Duodenal mucosa (tissue), 2 donors: ENCODE measurements at regions not wholly inside any gene's neighbourhood (a gene's known extent, or its start where the extent isn't known, plus 50 kb on each side); places are given as distances from the start of the nearest gene placed in this dataset.

ENCODE experiments used
- H3K27ac ChIP-seq: one replicate; pipeline ENCODE4 v1.7.0; 2013; ENCODE audit warnings: low read depth, low read length
- H3K27me3 ChIP-seq, 2 donors: one replicate each; pipeline ENCODE4 v1.7.0; 2013; ENCODE audit warnings: low read length in 2 of 2, control low read depth in 1 of 2; ENCODE audit not compliant: insufficient read depth in 2 of 2, control insufficient read depth in 1 of 2
- H3K36me3 ChIP-seq, 2 donors: one replicate each; pipeline ENCODE4 v1.7.0; 2013; ENCODE audit warnings: low read length in 2 of 2, control low read depth in 1 of 2; ENCODE audit not compliant: insufficient read depth in 2 of 2, control insufficient read depth in 1 of 2
- H3K4me1 ChIP-seq, 2 donors: one replicate each; pipeline ENCODE4 v1.7.0; 2013; ENCODE audit warnings: low read length in 2 of 2, control low read depth in 1 of 2; ENCODE audit not compliant: insufficient read depth in 2 of 2, control insufficient read depth in 1 of 2
- H3K4me3 ChIP-seq, 2 donors: one replicate each; pipeline ENCODE4 v1.7.0; 2013; ENCODE audit warnings: low read length in 2 of 2, low read depth in 1 of 2
- H3K9ac ChIP-seq, 2 donors: one replicate each; pipeline ENCODE4 v1.7.0; 2013; ENCODE audit warnings: low read length in 2 of 2, low read depth in 1 of 2
- H3K9me3 ChIP-seq, 2 donors: one replicate each; pipeline ENCODE4 v1.7.0; 2013; ENCODE audit warnings: low read length in 2 of 2, control low read depth in 1 of 2; ENCODE audit not compliant: control insufficient read depth in 1 of 2

DNA sequence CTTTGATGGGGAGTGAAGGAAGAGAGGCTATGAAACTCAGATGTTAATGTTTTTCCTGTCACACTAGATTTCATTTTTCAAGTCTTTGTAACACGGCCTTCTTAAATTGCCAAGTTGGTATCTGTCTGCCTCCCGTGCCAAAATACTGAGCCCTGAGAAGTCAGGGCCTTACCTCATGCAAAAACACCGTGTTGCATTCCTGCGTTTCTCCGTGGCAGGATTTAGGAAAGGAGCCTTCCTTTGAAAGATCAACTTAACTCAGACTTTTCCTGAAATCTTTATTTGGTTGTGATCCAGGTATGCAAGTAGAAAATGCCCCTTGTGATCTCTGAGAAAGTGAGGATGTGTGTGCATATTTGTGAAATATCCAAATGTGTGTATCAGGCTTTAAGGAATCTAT is 1291.0 kb upstream of the SLC10A2 start:
- peaks cover 0 to 1% of the 10 kb centered on the region in 2 donors for H3K9me3 ChIP-seq
- H3K36me3 ChIP-seq, result no peaks in the 10 kb centered on the region
- H3K4me1 ChIP-seq, result no peaks in the 10 kb centered on the region
- no peak overlapping the region for H3K4me3 ChIP-seq
- H3K27ac ChIP-seq, result no peak overlapping the region
- no peaks in the 10 kb centered on the region for H3K27me3 ChIP-seq
- no peak overlapping the region for H3K9ac ChIP-seq

DNA sequence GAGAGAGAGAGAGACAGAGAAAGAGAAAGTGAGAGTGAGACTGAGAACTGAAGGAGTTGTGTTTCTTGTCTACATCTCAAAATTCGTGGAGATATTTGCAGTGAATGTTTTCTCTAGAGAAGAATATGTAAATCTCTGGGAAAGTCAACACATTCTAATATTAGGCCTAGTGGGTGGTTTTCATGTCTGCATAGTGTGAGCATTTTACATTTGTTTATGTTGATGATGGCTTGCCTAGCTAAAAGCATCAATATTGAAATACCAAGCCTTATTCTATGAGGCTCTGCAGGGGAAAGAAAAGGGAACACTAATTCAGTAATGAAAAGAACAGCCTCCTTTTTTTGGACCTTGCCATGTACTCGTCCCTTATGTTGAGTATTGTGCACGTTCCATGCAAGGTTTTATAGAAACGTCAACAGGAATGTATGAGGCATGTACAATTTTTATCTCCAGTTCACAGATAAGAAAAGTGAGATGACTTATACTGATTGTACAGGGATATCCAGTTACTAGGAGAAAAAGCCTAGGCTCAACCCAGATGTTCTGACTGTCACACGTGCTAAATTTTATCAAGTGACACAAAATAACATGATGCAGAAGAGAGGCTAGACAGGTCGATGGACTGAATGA is 1288.9 kb upstream of the SLC10A2 start:
- no peak overlapping the region for H3K27ac ChIP-seq
- no peak overlapping the region for H3K9ac ChIP-seq
- H3K4me3 ChIP-seq, result no peak overlapping the region
- H3K36me3 ChIP-seq, result no peaks in the 10 kb centered on the region
- H3K9me3 ChIP-seq, result peaks cover 0 to 6% of the 10 kb centered on the region in 2 donors
- no peaks in the 10 kb centered on the region for H3K4me1 ChIP-seq
- no peaks in the 10 kb centered on the region for H3K27me3 ChIP-seq

DNA sequence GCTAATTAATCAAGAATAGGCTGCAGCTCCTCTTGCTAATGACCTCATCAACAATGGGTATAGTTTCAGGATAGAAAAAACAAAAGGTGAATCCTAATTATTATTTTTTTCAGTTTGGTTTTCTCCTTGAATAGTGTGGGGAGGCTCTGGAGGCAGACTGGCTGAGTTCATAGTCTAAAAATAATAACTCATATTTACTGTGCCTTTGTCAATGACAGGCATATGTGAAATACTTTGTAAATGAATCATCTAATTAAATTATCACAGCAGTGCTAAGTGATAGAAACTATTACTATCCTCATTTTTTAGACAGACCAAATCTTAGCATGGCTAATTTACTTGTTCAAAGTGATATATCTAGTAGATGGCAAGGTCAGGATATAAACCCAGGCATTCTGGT is 1261.0 kb upstream of the SLC10A2 start:
- Histone ChIP-seq H3K4me3 (no peak overlapping the region), H3K4me1 (no peaks in the 10 kb centered on the region), H3K9ac (no peak overlapping the region), H3K27ac (no peak overlapping the region), H3K36me3 (no peaks in the 10 kb centered on the region), H3K9me3 (no peaks in the 10 kb centered on the region), H3K27me3 (no peaks in the 10 kb centered on the region)

DNA sequence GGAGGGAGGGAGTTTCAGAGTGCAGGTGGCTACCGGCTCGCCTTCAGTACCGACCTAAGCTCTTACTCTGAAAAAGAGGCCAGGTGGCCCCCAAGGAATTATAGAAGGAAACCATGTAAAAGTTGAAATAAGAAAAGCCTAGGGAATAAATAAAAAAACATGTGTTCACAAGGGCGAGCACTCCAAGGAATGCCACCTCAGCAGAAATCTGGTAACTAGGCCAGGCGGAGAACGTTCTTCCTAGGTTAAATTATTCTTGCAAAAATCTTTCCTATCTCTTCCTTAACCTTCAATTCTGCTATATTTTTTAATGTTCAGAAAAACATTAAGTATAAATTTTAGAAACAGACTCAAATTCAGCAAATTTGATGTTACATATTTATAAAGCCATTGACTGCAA is 1260.3 kb upstream of the SLC10A2 start:
- H3K4me3 ChIP-seq, result no peak overlapping the region
- no peaks in the 10 kb centered on the region for H3K27me3 ChIP-seq
- H3K9ac ChIP-seq, result no peak overlapping the region
- H3K27ac ChIP-seq, result no peak overlapping the region
- no peaks in the 10 kb centered on the region for H3K4me1 ChIP-seq
- H3K36me3 ChIP-seq, result no peaks in the 10 kb centered on the region
- no peaks in the 10 kb centered on the region for H3K9me3 ChIP-seq

DNA sequence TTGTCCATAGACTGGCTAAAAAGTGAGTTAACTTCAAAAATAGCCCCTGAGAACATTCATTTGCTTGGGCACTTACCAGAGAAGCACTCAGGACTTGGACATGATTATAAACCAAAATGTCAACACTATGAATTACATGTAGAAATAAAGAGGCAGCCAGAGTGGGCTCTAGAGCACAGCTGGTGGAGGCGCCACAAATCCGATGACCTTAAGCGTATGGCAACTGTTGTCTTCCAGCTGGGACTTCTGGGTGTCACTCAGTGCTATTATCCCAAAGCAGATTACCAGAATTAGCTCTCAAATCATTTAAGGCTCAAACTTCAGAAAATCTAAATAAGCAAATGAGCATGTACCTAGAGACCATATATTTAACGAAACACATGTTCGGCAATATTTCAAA is 1255.5 kb upstream of the SLC10A2 start:
- H3K9me3 ChIP-seq, result no peaks in the 10 kb centered on the region
- no peak overlapping the region for H3K27ac ChIP-seq
- H3K4me3 ChIP-seq, result no peak overlapping the region
- H3K27me3 ChIP-seq, result no peaks in the 10 kb centered on the region
- H3K9ac ChIP-seq, result no peak overlapping the region
- no peaks in the 10 kb centered on the region for H3K4me1 ChIP-seq
- no peaks in the 10 kb centered on the region for H3K36me3 ChIP-seq

DNA sequence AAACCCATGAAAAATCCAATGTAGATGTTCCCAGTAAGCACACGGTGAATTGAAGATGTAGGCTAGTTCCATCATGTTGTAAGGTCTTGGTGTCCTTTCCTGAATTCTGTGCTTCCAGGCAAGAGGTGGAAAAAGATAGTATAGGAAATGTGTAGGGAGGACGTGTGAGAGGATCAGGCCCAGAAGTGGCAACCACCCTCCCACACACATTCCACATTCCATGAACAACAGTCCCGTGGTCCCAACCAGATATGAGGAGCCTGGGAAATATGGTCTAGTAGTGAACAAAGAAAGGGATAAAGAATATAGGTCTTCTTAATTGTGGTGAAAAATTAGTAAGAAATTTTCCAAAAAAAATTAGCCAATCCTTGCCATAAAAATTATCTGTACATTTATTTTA is 1254.2 kb upstream of the SLC10A2 start:
- no peak overlapping the region for H3K9ac ChIP-seq
- H3K36me3 ChIP-seq, result no peaks in the 10 kb centered on the region
- no peaks in the 10 kb centered on the region for H3K4me1 ChIP-seq
- no peaks in the 10 kb centered on the region for H3K9me3 ChIP-seq
- no peaks in the 10 kb centered on the region for H3K27me3 ChIP-seq
- no peak overlapping the region for H3K4me3 ChIP-seq
- H3K27ac ChIP-seq, result no peak overlapping the region

DNA sequence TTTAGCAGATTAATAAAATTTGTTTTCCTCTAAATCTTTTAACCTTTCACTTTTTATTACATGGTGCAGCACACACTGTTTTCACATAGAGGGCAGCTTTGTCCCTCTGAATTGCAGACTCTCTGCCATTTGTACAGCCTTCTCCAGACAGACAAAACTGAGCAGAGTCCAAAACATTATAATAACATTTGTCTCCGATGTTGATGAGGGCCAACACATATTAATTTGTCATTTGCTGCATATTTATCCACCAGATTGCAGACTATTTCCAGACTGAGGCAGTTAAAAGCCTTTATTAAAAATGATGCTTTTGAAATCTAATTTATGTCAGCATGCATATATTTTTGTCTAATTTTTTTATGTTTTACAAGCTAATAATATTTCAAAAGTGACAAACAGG is 1251.9 kb upstream of the SLC10A2 start:
- Histone ChIP-seq H3K4me3 (no peak overlapping the region), H3K9ac (no peak overlapping the region), H3K4me1 (no peaks in the 10 kb centered on the region), H3K9me3 (no peaks in the 10 kb centered on the region), H3K27me3 (no peaks in the 10 kb centered on the region), H3K27ac (no peak overlapping the region), H3K36me3 (no peaks in the 10 kb centered on the region)

DNA sequence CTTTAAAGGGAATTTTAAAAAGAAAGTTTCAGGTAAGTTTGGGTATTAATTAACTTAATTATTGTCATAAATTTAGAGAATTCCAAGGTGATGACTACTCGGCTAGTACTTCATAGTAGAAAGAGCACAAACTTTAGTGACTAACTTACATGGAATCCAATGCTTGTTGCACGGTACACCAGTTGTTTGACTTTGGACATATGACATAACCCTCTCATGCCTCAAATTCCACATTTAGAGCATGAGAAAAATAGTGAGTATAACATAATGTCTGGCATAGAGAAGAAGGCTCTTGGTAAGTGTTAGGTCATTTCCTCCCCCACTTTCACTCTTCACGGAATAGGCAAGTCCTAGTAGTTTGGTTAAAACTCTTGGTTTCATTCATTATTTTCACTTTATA is 1249.4 kb upstream of the SLC10A2 start:
- Histone ChIP-seq H3K27ac (no peak overlapping the region), H3K4me1 (no peaks in the 10 kb centered on the region), H3K4me3 (no peak overlapping the region), H3K9ac (no peak overlapping the region), H3K9me3 (no peaks in the 10 kb centered on the region), H3K27me3 (no peaks in the 10 kb centered on the region), H3K36me3 (no peaks in the 10 kb centered on the region)

DNA sequence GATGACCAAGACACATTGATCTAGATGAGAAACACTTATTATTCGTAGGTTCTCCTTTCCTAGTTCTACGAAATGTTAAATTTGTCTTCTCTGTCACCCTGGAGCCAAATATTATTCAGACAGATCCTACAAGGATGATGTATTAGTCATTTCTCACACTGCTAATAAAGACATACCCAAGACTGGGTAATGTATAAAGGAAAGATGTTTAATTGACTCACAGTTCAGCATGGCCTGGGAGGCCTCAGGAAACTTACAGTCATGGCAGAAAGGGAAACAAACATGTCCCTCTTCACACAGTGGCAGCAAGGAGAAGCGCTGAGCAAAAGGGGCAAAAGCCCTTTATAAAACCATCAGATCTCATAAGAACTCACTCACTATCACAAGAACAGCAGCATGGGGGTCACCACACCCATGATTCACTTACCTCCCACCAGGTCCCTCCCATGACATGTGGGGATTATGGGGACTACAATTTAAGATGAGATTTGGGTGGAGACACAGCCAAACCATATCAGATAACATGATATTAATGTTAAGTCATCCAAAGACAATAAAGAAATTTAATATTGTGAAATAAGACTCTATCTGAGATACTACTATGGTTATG is 1248.8 kb upstream of the SLC10A2 start:
- H3K36me3 ChIP-seq, result no peaks in the 10 kb centered on the region
- H3K4me3 ChIP-seq, result no peak overlapping the region
- no peaks in the 10 kb centered on the region for H3K27me3 ChIP-seq
- H3K27ac ChIP-seq, result no peak overlapping the region
- H3K9me3 ChIP-seq, result no peaks in the 10 kb centered on the region
- H3K4me1 ChIP-seq, result no peaks in the 10 kb centered on the region
- no peak overlapping the region for H3K9ac ChIP-seq

DNA sequence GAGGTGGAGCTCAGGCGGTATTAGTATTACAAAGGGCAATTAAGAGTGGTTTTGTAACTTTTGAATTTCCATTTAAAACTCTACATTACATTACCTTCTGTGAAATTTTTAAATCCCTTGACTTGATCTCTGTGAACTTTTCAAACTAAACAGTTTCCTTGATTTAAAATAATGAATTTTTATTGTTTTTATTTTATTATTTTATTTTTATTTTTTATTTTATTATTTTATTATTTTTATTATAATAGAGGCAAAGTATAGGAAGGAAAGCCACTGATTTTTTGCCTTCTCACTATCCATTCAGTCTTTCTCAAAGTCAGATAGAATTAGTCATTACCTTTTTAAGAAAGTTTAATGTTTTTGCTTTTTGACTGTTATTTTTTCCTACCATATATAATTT is 1248.1 kb upstream of the SLC10A2 start:
- no peak overlapping the region for H3K9ac ChIP-seq
- H3K27ac ChIP-seq, result no peak overlapping the region
- no peak overlapping the region for H3K4me3 ChIP-seq
- H3K27me3 ChIP-seq, result no peaks in the 10 kb centered on the region
- no peaks in the 10 kb centered on the region for H3K4me1 ChIP-seq
- no peaks in the 10 kb centered on the region for H3K36me3 ChIP-seq
- no peaks in the 10 kb centered on the region for H3K9me3 ChIP-seq
